ENCODE measurements at regions not wholly inside any gene's neighbourhood (a gene's known extent, or its start where the extent isn't known, plus 50 kb on each side); places are given as distances from the start of the nearest gene placed in this dataset.
A peak's percentile ranks its signal among the peaks of the same experiment; 100 is the strongest.

- ATAC-seq (ENCODE audit: low FRiP score in 2 of 2) (peak; percentile 31 to 79), DNase-seq (no peak)
- Histone ChIP-seq H3K9me3 (no peaks in the 10 kb centered on the region), H3K4me3 (no peak overlapping the region), H3K36me3 (no peaks in the 10 kb centered on the region), H3K27me3 (no peaks in the 10 kb centered on the region), H3K27ac (no peak overlapping the region), H3K4me1 (no peaks in the 10 kb centered on the region)
- 73 to 80% methylated on average over 16 of the region's 16 CpGs for WGBS, 2 donors
- TF ChIP-seq POLR2AphosphoS5 (IDR thresholded peaks at IDR 0.05) (no peak), POLR2A (IDR thresholded peaks at IDR 0.05) (no peak), EP300 (IDR thresholded peaks at IDR 0.05) (no peak), CTCF (IDR thresholded peaks at IDR 0.05) (no peak)
These were observed 176.7 kb downstream of the NRP2 start for GRCh38 chr2:205858881-205859441.

- no peaks in the 10 kb centered on the region for H3K4me1 ChIP-seq
- DNase-seq = no peak
- no peak overlapping the region for H3K4me3 ChIP-seq
- TF ChIP-seq EP300 (IDR thresholded peaks at IDR 0.05) (no peak), POLR2A (IDR thresholded peaks at IDR 0.05) (no peak), POLR2AphosphoS5 (IDR thresholded peaks at IDR 0.05) (no peak), CTCF (IDR thresholded peaks at IDR 0.05) (no peak)
- no peaks in the 10 kb centered on the region for H3K9me3 ChIP-seq
- no peaks in the 10 kb centered on the region for H3K27me3 ChIP-seq
- 84 to 85% methylated on average over 3 of the region's 3 CpGs for WGBS, 2 donors
- ATAC-seq (ENCODE audit: low FRiP score in 2 of 2) = no peak
- H3K36me3 ChIP-seq = no peaks in the 10 kb centered on the region
- no peak overlapping the region for H3K27ac ChIP-seq
These were observed 176.0 kb downstream of the NRP2 start for GRCh38 chr2:205858275-205858674.

GRCh38 chr2:205857520-205858237 lies 175.4 kb downstream of the NRP2 start:
- ATAC-seq (ENCODE audit: low FRiP score in 2 of 2) = no peak
- no peaks in the 10 kb centered on the region for H3K36me3 ChIP-seq
- H3K4me1 ChIP-seq = no peaks in the 10 kb centered on the region
- H3K4me3 ChIP-seq = no peak overlapping the region
- no peak overlapping the region for H3K27ac ChIP-seq
- no peak for DNase-seq
- H3K9me3 ChIP-seq = no peaks in the 10 kb centered on the region
- no peaks in the 10 kb centered on the region for H3K27me3 ChIP-seq
- WGBS, 2 donors = 87 to 89% methylated on average over 13 of the region's 13 CpGs
- TF ChIP-seq POLR2AphosphoS5 (IDR thresholded peaks at IDR 0.05) (no peak), POLR2A (IDR thresholded peaks at IDR 0.05) (no peak), CTCF (IDR thresholded peaks at IDR 0.05) (no peak), EP300 (IDR thresholded peaks at IDR 0.05) (no peak)

- Histone ChIP-seq H3K4me3 (no peak overlapping the region), H3K36me3 (no peaks in the 10 kb centered on the region), H3K9me3 (no peaks in the 10 kb centered on the region), H3K27me3 (no peaks in the 10 kb centered on the region), H3K27ac (no peak overlapping the region), H3K4me1 (peaks cover 0 to 7% (median 0%) of the 10 kb centered on the region in 4 donors)
- DNase-seq = no peak
- 64% methylated on average over 3 of the region's 3 CpGs for WGBS, 2 donors
- TF ChIP-seq POLR2AphosphoS5 (IDR thresholded peaks at IDR 0.05) (no peak), EP300 (IDR thresholded peaks at IDR 0.05) (no peak), POLR2A (IDR thresholded peaks at IDR 0.05) (no peak), CTCF (IDR thresholded peaks at IDR 0.05) (no peak)
- ATAC-seq (ENCODE audit: low FRiP score in 2 of 2) = no peak
These were observed 170.2 kb downstream of the NRP2 start for GRCh38 chr2:205852457-205852856.

- Histone ChIP-seq H3K4me3 (no peak overlapping the region), H3K9me3 (no peaks in the 10 kb centered on the region), H3K27me3 (no peaks in the 10 kb centered on the region), H3K36me3 (no peaks in the 10 kb centered on the region), H3K27ac (no peak overlapping the region), H3K4me1 (peaks cover 0 to 7% (median 0%) of the 10 kb centered on the region in 4 donors)
- 77 to 89% methylated on average over 5 of the region's 5 CpGs for WGBS, 2 donors
- DNase-seq = no peak
- no peak for ATAC-seq (ENCODE audit: low FRiP score in 2 of 2)
- no peak for TF ChIP-seq EP300 (IDR thresholded peaks at IDR 0.05)
- TF ChIP-seq CTCF (IDR thresholded peaks at IDR 0.05) = no peak
- TF ChIP-seq POLR2A (IDR thresholded peaks at IDR 0.05) = no peak
- no peak for TF ChIP-seq POLR2AphosphoS5 (IDR thresholded peaks at IDR 0.05)
These were observed 168.3 kb downstream of the NRP2 start for GRCh38 chr2:205850611-205851010.
